HEK293 (cell line): ENCODE measurements at regions not wholly inside any gene's neighbourhood (a gene's known extent, or its start where the extent isn't known, plus 50 kb on each side); places are given as distances from the start of the nearest gene placed in this dataset.

Source experiments
- ELK4 ChIP-seq: IDR thresholded peaks from 2 replicates; pipeline ENCODE4 v1.6.1; 2011; ENCODE audit warnings: mild to moderate bottlenecking, low read depth, low read length, borderline replicate concordance
- MYNN ChIP-seq: fragments of 450-650 bp; formaldehyde crosslinking; IDR thresholded peaks from 2 replicates; pipeline ENCODE4 v1.5.1; 2016; ENCODE audit warnings: missing biosample characterization, missing genetic modification characterization, borderline replicate concordance
- PATZ1 ChIP-seq: fragments of 450-650 bp; formaldehyde crosslinking; IDR thresholded peaks from 2 replicates; pipeline ENCODE4 v1.5.1; 2016; ENCODE audit warnings: missing biosample characterization, missing genetic modification characterization
- ZNF23 ChIP-seq: fragments of 450-650 bp; formaldehyde crosslinking; IDR thresholded peaks from 2 replicates; pipeline ENCODE4 v1.5.1; 2016; ENCODE audit warnings: missing biosample characterization, missing genetic modification characterization, borderline replicate concordance
- ZNF274 ChIP-seq, 2 experiments: fragments of 200-500 bp in 1 of 2; fragments of 450-650 bp in 1 of 2; sonication (Bioruptor generic) in 1 of 2; formaldehyde crosslinking in 1 of 2; IDR thresholded peaks; 2 replicates each; pipeline versions ENCODE4 v1.5.1 to v1.6.1; 2014 to 2016; ENCODE audit warnings: borderline replicate concordance in 1 of 2, inconsistent platforms in 1 of 2, low read length in 1 of 2, missing biosample characterization in 1 of 2, missing genetic modification characterization in 1 of 2
- ZNF37A ChIP-seq: fragments of 450-650 bp; IDR thresholded peaks from 2 replicates; pipeline ENCODE4 v1.5.1; 2018; ENCODE audit warnings: missing biosample characterization, missing genetic modification characterization
- ZNF792 ChIP-seq: fragments of 450-650 bp; formaldehyde crosslinking; IDR thresholded peaks from 2 replicates; pipeline ENCODE4 v1.5.1; 2016; ENCODE audit warnings: missing biosample characterization, missing genetic modification characterization

GRCh38 chr3:150248116-150248887 lies 159.8 kb upstream of the TSC22D2 start:
- TF ChIP-seq ZNF792 (tag by site-specific recombination) (no peak), MYNN (tag by site-specific recombination) (no peak), ELK4 (no peak), ZNF37A (no peak), ZNF23 (tag by site-specific recombination) (no peak), PATZ1 (no peak), ZNF274 (IDR thresholded peaks at IDR 0.05; ENCODE audit: low read length) (no peak), ZNF274 (tag by site-specific recombination; IDR thresholded peaks at IDR 0.05; ENCODE audit: borderline replicate concordance) (no peak)
